ENCODE measurements at regions not wholly inside any gene's neighbourhood (a gene's known extent, or its start where the extent isn't known, plus 50 kb on each side); places are given as distances from the start of the nearest gene placed in this dataset.

GRCh38 chr12:47394070-47394469 is 311.8 kb downstream of the RPAP3 start (continued):
- TF ChIP-seq, protein P1, sequence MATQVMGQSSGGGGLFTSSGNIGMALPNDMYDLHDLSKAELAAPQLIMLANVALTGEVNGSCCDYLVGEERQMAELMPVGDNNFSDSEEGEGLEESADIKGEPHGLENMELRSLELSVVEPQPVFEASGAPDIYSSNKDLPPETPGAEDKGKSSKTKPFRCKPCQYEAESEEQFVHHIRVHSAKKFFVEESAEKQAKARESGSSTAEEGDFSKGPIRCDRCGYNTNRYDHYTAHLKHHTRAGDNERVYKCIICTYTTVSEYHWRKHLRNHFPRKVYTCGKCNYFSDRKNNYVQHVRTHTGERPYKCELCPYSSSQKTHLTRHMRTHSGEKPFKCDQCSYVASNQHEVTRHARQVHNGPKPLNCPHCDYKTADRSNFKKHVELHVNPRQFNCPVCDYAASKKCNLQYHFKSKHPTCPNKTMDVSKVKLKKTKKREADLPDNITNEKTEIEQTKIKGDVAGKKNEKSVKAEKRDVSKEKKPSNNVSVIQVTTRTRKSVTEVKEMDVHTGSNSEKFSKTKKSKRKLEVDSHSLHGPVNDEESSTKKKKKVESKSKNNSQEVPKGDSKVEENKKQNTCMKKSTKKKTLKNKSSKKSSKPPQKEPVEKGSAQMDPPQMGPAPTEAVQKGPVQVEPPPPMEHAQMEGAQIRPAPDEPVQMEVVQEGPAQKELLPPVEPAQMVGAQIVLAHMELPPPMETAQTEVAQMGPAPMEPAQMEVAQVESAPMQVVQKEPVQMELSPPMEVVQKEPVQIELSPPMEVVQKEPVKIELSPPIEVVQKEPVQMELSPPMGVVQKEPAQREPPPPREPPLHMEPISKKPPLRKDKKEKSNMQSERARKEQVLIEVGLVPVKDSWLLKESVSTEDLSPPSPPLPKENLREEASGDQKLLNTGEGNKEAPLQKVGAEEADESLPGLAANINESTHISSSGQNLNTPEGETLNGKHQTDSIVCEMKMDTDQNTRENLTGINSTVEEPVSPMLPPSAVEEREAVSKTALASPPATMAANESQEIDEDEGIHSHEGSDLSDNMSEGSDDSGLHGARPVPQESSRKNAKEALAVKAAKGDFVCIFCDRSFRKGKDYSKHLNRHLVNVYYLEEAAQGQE (IDR thresholded peaks at IDR 0.05; ENCODE audit: unreplicated experiment), result no peak
- no peak for TF ChIP-seq ZNF331 (CRISPR knock-in tag; IDR thresholded peaks at IDR 0.05; ENCODE audit: low read depth)

DNA sequence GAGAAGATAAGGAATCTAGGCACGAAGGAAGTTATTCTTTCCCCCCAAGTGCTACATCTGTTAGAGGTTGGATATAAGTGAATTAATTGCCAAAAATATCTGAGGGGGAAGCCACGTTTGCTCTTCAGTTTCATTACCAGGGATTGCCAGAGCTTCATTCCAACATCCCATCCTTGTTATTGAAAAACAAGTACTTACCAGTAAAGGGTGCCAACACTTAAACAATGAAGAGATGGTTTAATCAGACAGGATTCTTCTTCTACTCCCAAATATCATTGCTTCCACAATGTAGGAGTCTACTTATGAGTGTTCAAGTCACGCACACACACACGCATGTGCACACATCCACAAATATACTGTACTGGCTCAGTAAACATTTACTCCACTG is 312.4 kb downstream of the RPAP3 start:
- H3K79me2 ChIP-seq (replicated peaks; ENCODE audit: insufficient read depth), result no peaks in the 10 kb centered on the region
- peaks cover 14% of the 10 kb centered on the region; the same call in 2 of the 3 replicates for H3K36me3 Mint-ChIP-seq (ENCODE audit: low read depth)
- H3K4me1 ChIP-seq (ENCODE audit: insufficient read depth), result peaks cover 7% of the 10 kb centered on the region
- no peaks in the 10 kb centered on the region for H3K27me3 ChIP-seq (ENCODE audit: insufficient read depth)
- no peak overlapping the region for H3K4me3 ChIP-seq
- H3K27me3 Mint-ChIP-seq (ENCODE audit: insufficient read depth, low read depth, poor library complexity), result peaks cover 6% of the 10 kb centered on the region
- H3K9me2 ChIP-seq (ENCODE audit: insufficient read depth), result peaks cover 12% of the 10 kb centered on the region
- H3K36me3 ChIP-seq (ENCODE audit: insufficient read depth), result no peaks in the 10 kb centered on the region; the same call in 1 of the 2 replicates
- H3K27ac ChIP-seq (ENCODE audit: low read depth), result no peak overlapping the region
- H2AFZ ChIP-seq, result no peak overlapping the region
- no peak for ATAC-seq
- no peak overlapping the region for H3K4me2 ChIP-seq
- no peak overlapping the region for H3K4me3 Mint-ChIP-seq
- no peak for DNase-seq (ENCODE audit: low spot score)
- H3F3A ChIP-seq (replicated peaks; ENCODE audit: low read depth), result no peaks in the 10 kb centered on the region
- H3K4me1 Mint-ChIP-seq, result peaks cover 9% of the 10 kb centered on the region; the same call in 2 of the 3 replicates
- peaks cover 18% of the 10 kb centered on the region for H3K9me3 Mint-ChIP-seq
- H4K20me1 ChIP-seq (replicated peaks; ENCODE audit: insufficient read depth), result no peaks in the 10 kb centered on the region
- H3K27ac Mint-ChIP-seq, result no peak overlapping the region
- TF ChIP-seq, protein P2, sequence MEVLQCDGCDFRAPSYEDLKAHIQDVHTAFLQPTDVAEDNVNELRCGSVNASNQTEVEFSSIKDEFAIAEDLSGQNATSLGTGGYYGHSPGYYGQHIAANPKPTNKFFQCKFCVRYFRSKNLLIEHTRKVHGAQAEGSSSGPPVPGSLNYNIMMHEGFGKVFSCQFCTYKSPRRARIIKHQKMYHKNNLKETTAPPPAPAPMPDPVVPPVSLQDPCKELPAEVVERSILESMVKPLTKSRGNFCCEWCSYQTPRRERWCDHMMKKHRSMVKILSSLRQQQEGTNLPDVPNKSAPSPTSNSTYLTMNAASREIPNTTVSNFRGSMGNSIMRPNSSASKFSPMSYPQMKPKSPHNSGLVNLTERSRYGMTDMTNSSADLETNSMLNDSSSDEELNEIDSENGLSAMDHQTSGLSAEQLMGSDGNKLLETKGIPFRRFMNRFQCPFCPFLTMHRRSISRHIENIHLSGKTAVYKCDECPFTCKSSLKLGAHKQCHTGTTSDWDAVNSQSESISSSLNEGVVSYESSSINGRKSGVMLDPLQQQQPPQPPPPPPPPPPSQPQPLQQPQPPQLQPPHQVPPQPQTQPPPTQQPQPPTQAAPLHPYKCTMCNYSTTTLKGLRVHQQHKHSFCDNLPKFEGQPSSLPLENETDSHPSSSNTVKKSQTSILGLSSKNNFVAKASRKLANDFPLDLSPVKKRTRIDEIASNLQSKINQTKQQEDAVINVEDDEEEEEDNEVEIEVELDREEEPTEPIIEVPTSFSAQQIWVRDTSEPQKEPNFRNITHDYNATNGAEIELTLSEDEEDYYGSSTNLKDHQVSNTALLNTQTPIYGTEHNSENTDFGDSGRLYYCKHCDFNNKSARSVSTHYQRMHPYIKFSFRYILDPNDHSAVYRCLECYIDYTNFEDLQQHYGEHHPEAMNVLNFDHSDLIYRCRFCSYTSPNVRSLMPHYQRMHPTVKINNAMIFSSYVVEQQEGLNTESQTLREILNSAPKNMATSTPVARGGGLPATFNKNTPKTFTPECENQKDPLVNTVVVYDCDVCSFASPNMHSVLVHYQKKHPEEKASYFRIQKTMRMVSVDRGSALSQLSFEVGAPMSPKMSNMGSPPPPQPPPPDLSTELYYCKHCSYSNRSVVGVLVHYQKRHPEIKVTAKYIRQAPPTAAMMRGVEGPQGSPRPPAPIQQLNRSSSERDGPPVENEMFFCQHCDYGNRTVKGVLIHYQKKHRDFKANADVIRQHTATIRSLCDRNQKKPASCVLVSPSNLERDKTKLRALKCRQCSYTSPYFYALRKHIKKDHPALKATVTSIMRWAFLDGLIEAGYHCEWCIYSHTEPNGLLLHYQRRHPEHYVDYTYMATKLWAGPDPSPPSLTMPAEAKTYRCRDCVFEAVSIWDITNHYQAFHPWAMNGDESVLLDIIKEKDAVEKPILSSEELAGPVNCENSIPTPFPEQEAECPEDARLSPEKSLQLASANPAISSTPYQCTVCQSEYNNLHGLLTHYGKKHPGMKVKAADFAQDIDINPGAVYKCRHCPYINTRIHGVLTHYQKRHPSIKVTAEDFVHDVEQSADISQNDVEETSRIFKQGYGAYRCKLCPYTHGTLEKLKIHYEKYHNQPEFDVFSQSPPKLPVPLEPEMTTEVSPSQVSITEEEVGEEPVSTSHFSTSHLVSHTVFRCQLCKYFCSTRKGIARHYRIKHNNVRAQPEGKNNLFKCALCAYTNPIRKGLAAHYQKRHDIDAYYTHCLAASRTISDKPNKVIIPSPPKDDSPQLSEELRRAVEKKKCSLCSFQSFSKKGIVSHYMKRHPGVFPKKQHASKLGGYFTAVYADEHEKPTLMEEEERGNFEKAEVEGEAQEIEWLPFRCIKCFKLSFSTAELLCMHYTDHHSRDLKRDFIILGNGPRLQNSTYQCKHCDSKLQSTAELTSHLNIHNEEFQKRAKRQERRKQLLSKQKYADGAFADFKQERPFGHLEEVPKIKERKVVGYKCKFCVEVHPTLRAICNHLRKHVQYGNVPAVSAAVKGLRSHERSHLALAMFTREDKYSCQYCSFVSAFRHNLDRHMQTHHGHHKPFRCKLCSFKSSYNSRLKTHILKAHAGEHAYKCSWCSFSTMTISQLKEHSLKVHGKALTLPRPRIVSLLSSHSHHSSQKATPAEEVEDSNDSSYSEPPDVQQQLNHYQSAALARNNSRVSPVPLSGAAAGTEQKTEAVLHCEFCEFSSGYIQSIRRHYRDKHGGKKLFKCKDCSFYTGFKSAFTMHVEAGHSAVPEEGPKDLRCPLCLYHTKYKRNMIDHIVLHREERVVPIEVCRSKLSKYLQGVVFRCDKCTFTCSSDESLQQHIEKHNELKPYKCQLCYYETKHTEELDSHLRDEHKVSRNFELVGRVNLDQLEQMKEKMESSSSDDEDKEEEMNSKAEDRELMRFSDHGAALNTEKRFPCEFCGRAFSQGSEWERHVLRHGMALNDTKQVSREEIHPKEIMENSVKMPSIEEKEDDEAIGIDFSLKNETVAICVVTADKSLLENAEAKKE (CRISPR knock-in tag; IDR thresholded peaks at IDR 0.05), result no peak
- no peak for TF ChIP-seq STAT1 (IDR thresholded peaks at IDR 0.05; ENCODE audit: unreplicated experiment)
- TF ChIP-seq, protein P3, sequence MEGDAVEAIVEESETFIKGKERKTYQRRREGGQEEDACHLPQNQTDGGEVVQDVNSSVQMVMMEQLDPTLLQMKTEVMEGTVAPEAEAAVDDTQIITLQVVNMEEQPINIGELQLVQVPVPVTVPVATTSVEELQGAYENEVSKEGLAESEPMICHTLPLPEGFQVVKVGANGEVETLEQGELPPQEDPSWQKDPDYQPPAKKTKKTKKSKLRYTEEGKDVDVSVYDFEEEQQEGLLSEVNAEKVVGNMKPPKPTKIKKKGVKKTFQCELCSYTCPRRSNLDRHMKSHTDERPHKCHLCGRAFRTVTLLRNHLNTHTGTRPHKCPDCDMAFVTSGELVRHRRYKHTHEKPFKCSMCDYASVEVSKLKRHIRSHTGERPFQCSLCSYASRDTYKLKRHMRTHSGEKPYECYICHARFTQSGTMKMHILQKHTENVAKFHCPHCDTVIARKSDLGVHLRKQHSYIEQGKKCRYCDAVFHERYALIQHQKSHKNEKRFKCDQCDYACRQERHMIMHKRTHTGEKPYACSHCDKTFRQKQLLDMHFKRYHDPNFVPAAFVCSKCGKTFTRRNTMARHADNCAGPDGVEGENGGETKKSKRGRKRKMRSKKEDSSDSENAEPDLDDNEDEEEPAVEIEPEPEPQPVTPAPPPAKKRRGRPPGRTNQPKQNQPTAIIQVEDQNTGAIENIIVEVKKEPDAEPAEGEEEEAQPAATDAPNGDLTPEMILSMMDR (conservative IDR thresholded peaks at IDR 0.05; ENCODE audit: low read depth in 2 of 2), result no peak
- no peak for TF ChIP-seq POLR2AphosphoS5 (IDR thresholded peaks at IDR 0.05; ENCODE audit: low read depth)
- no peak for TF ChIP-seq EZH2phosphoT487 (IDR thresholded peaks at IDR 0.05; ENCODE audit: unreplicated experiment)
- TF ChIP-seq EZH2 (IDR thresholded peaks at IDR 0.05; ENCODE audit: low read depth, unreplicated experiment), result no peak
- no peak for TF ChIP-seq JUNB (IDR thresholded peaks at IDR 0.05; ENCODE audit: unreplicated experiment)
- no peak for TF ChIP-seq NANOG (IDR thresholded peaks at IDR 0.05; ENCODE audit: borderline replicate concordance)
- no peak for TF ChIP-seq ZNF331 (CRISPR knock-in tag; IDR thresholded peaks at IDR 0.05; ENCODE audit: low read depth)
- TF ChIP-seq ETS1 (IDR thresholded peaks at IDR 0.05), result no peak
- TF ChIP-seq ZNF114 (CRISPR knock-in tag; IDR thresholded peaks at IDR 0.05), result no peak
- TF ChIP-seq CREB1 (CRISPR knock-in tag; IDR thresholded peaks at IDR 0.05; ENCODE audit: low read depth), result no peak

Measured in GM23338 (cell line).